ENCODE measurements at regions not wholly inside any gene's neighbourhood (a gene's known extent, or its start where the extent isn't known, plus 50 kb on each side); places are given as distances from the start of the nearest gene placed in this dataset.
A peak's percentile ranks its signal among the peaks of the same experiment; 100 is the strongest.
"Not testable (repeated sequence)": the region's sequence is repeated elsewhere in the genome, so short reads cannot be mapped to it uniquely, and the experiment has no call there.

DNA sequence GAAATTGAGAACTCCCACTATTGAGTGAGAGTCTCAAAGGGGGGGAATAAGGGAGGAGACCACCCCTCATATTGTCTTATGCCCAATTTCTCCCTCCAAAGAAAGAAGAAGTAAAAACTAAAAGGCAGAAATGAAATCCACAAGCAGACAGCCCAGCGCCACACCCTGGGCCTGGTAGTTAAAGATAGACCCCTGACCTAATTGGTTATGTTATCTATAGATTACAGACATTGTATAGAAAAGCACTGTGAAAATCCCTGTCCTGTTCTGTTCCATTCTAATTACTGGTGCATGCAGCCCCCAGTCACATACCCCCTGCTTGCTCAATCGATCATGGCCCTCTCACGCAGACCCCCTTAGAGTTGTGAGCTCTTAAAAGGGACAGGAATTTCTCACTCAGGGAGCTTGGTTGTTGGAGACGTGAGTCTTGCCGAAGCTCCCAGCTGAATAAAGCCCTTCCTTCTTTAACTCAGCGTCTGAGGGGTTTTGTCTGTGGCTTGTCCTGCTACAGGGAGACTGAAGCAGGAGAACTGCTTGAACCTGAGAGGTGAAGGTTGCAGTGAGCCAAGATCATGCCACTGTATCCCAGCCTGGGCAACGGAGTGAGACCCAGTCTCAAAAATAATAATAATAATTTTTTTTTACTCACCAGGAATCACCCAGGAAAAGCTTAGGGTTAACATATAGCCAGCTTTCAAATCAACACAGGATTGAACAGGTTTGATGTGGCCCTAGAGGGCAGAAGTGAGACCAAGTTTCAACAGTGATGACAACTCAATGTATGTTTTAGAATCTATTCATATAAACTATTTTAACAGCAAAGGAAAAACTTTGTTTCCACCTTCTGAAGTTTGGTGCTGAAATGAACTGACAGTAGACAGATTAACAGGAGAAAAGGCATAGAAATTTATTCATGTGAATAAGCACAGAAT, 181.4 kb upstream of the NDUFV2 start:
- not testable (repeated sequence) for H3K27ac ChIP-seq; H3K36me3 ChIP-seq; H3K4me1 ChIP-seq (ENCODE audit: low read depth); H3K9me3 ChIP-seq (ENCODE audit: low read depth); DNase-seq (ENCODE audit: low read depth in 1 of 2, low spot score in 1 of 2); H3K27me3 ChIP-seq; H3K4me3 ChIP-seq
- TF ChIP-seq, protein P1, sequence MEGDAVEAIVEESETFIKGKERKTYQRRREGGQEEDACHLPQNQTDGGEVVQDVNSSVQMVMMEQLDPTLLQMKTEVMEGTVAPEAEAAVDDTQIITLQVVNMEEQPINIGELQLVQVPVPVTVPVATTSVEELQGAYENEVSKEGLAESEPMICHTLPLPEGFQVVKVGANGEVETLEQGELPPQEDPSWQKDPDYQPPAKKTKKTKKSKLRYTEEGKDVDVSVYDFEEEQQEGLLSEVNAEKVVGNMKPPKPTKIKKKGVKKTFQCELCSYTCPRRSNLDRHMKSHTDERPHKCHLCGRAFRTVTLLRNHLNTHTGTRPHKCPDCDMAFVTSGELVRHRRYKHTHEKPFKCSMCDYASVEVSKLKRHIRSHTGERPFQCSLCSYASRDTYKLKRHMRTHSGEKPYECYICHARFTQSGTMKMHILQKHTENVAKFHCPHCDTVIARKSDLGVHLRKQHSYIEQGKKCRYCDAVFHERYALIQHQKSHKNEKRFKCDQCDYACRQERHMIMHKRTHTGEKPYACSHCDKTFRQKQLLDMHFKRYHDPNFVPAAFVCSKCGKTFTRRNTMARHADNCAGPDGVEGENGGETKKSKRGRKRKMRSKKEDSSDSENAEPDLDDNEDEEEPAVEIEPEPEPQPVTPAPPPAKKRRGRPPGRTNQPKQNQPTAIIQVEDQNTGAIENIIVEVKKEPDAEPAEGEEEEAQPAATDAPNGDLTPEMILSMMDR (IDR thresholded peaks at IDR 0.05; ENCODE audit: low read depth, low read length) = peak; percentile 19

DNA sequence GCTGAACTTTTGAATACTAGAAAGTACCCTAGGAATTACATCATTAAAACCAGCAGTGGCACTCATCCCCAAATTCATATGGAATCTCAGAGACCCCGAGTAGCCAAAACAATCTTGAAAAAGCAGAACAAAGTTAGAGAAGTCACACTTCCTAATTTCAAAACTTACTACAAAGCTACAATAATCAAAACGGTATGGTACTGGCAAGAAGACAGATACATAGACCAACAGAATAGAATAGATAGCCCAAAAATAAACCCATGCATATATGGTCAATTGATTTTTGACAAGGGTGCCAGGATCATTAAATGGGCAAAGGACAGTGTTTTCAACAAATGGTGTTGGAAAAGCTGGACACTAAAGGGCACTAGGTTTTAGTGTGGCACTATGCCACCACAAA, 176.0 kb upstream of the NDUFV2 start:
- no peak for DNase-seq (ENCODE audit: low read depth in 1 of 2, low spot score in 1 of 2)
- no peaks in the 10 kb centered on the region for H3K4me1 ChIP-seq (ENCODE audit: low read depth)
- H3K27me3 ChIP-seq = no peaks in the 10 kb centered on the region
- no peak overlapping the region for H3K27ac ChIP-seq
- H3K36me3 ChIP-seq = no peaks in the 10 kb centered on the region
- no peak overlapping the region for H3K4me3 ChIP-seq
- TF ChIP-seq, protein P1 (IDR thresholded peaks at IDR 0.05; ENCODE audit: low read depth, low read length) = no peak
- H3K9me3 ChIP-seq (ENCODE audit: low read depth) = no peaks in the 10 kb centered on the region

DNA sequence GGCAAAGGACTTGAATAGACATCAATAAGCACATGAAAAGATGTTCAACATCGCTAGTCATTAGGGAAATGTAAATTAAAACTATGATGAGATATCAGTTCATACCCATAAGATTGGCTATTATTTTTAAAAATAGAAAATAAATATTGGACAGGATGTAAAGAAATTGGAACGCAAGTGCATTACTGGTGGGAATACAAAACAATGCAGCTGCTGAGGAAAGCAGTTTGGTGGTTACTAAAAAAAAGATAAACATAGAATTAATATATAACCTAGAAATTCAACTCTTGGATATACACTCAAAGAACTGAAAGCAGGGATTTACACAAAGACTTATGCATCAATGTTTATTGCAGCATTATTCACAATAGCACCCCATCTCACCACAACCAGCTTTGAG, 174.5 kb upstream of the NDUFV2 start:
- DNase-seq (ENCODE audit: low read depth in 1 of 2, low spot score in 1 of 2) = no peak
- Histone ChIP-seq H3K4me3 (no peak overlapping the region), H3K9me3 (ENCODE audit: low read depth) (no peaks in the 10 kb centered on the region), H3K27me3 (no peaks in the 10 kb centered on the region), H3K36me3 (no peaks in the 10 kb centered on the region), H3K4me1 (ENCODE audit: low read depth) (no peaks in the 10 kb centered on the region), H3K27ac (no peak overlapping the region)
- TF ChIP-seq, protein P1 (IDR thresholded peaks at IDR 0.05; ENCODE audit: low read depth, low read length) = no peak

DNA sequence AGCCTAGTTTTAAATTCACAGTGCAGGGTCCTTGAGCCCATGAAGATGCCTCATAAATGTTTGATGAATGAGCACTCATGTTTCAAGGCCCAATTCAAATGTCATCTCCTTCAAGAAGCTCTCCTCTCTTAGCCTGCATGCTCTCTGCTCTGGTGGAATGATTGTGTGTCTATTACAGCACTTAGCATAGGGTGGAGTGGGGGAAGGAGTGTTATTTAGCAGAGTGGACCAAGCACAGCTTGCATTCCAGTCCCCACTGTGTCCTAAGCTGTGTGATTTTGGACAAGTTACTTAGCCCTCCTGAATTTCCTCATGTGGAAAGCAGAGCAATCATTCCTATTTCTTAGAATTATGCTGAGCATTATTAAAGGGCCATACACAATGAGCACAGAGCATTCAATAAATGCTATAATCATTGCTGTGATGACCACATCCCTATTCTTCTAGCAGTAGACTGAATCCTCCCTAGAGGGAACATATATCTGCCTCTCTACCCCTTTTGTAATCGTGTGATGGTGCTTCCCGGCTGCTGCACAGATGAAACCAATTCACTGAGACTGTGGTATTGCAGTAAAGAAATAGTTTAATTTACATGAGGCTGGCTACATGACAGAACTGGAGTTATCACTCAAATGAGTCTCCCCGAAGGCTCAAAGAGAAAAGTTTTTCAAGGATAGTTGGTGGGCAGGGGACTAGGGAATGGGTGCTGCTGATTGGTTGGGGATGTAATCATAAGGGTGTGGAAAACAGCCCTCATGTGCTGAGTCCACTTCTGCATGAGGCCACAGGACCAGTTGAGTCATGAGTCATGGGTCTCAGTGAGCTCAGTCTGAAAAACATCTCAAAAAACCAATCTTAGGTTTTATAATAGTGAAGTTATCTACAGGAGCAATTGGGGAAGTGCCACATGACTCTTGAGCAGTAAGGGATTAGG, 173.4 kb upstream of the NDUFV2 start:
- Histone ChIP-seq H3K4me3 (no peak overlapping the region), H3K27ac (no peak overlapping the region)

DNA sequence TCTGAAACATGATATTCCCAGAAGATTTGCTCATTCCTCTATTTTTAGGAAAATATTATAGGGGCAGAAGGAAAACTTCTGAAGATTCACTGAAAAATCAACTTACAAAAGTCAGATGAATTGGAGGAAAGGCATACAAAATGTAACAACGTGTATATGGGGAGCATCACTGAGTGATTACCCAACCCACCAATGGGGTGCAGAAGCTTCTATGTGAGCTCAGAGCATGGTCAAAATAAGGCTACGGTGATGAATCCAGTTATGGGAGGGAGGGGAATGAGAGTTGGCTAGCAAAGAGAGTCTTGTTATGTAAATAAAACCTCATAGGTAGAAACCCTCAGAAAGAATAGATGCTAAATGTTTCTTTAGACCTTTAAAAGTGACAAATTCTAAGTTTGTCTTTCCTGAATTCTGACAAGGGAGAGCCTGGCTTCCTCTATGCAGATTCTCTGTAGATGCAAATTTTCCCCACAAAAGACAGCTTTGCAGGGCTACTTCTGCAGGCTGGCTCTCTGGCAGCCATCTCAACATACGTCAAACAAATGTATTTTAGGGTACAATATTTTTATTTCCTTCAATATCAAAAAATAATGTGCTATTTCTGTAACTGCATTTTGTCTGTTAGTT, 171.4 kb upstream of the NDUFV2 start:
- H3K27ac ChIP-seq = no peak overlapping the region
- H3K36me3 ChIP-seq = no peaks in the 10 kb centered on the region
- TF ChIP-seq, protein P1 (IDR thresholded peaks at IDR 0.05; ENCODE audit: low read depth, low read length) = no peak
- no peaks in the 10 kb centered on the region for H3K9me3 ChIP-seq (ENCODE audit: low read depth)
- H3K4me3 ChIP-seq = no peak overlapping the region
- DNase-seq (ENCODE audit: low read depth in 1 of 2, low spot score in 1 of 2) = no peak
- no peaks in the 10 kb centered on the region for H3K27me3 ChIP-seq
- H3K4me1 ChIP-seq (ENCODE audit: low read depth) = no peaks in the 10 kb centered on the region

More for the DNA sequence above, 173.4 kb upstream of the NDUFV2 start:
- Histone ChIP-seq H3K36me3 (no peaks in the 10 kb centered on the region), H3K27me3 (no peaks in the 10 kb centered on the region), H3K4me1 (ENCODE audit: low read depth) (no peaks in the 10 kb centered on the region), H3K9me3 (ENCODE audit: low read depth) (no peaks in the 10 kb centered on the region)
- TF ChIP-seq, protein P1 (IDR thresholded peaks at IDR 0.05; ENCODE audit: low read depth, low read length) = no peak
- DNase-seq (ENCODE audit: low read depth in 1 of 2, low spot score in 1 of 2) = no peak
